HG03571 (cell line): ENCODE measurements at regions not wholly inside any gene's neighbourhood (a gene's known extent, or its start where the extent isn't known, plus 50 kb on each side); places are given as distances from the start of the nearest gene placed in this dataset.

Source experiments
- ATAC-seq: cut with Tn5 transposase; IDR thresholded peaks from one replicate; pipeline ENCODE4 v1.9.1; 2021; ENCODE audit not compliant: unreplicated experiment

DNA sequence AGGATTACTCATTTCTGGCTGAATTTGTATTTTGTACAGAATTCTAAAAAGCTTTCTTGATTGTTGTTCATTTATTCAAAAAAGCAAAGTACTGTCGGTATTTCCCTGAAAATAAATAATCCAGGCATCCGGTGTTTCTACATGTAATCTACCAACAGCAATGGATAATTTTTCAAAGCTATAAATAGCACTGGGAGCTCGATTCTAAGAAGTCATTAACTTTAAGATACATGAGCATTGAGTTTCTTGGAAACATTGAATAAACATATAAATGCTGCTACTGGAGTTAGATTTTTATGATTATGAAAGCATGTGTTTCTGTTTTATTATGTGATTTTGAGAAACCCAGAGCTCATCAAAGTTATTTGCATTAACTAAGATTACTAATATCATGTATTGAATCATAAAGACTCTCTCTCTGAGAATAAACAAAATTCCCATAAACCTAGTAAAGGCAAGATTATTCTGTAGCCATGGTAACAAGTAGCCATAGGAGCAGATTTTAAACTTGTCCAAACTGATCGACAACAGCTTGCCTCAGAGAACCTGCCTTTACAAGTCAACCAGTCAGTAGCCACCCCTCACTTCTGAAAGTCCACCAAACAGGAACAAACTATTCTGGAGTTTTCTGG, 197.0 kb downstream of the DRD1 start:
- no peak for ATAC-seq

DNA sequence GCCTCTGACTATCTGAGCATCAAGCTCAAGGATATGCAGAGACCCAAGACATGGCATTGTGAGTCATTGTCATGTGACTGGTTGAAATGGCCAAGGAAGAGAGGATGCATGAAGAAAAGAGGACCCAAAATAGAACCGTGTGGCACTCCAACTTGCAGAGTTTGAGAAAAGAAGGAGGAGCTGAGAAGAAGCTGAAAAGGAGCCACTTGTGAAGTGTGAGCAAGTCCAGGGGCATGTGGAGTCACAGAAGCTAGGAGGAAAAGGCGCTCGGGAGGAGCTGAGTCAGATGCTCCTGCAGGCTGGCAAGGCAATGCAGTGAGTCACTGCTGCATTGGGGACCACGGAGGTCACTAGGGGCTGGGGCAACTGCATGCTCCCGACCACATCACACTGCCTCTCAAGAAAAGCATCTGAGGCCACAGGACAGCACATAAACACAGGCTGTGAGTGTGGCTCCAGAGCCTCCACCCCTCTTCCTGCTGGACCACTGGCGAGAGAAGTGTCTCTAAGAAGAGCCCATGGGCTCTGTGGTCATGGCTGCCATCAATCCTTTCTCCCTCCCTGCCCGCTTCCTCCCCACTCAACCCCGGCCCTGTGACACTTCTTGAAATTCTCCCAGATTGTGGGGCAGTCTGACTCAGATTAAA, 197.6 kb downstream of the DRD1 start:
- ATAC-seq, result no peak

DNA sequence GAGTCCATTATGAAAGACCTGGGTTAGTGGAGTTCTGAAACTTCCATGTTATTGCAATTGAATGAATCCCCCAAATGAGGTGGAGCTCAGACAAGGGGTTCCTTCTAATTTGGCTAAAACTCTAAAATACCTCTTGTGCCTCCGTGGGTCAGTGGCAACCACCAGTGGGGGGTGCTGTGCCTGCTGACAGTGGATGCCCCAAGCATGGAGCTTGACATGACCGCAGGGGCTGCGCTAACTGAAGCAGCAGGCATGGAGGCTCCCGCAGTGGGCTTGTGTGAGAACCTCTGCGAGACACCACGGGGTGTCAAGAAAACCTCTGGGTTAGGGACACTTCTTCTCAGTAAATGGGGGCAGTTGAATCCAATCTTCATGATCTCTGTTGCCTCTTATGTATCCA, 200.5 kb downstream of the DRD1 start:
- no peak for ATAC-seq

DNA sequence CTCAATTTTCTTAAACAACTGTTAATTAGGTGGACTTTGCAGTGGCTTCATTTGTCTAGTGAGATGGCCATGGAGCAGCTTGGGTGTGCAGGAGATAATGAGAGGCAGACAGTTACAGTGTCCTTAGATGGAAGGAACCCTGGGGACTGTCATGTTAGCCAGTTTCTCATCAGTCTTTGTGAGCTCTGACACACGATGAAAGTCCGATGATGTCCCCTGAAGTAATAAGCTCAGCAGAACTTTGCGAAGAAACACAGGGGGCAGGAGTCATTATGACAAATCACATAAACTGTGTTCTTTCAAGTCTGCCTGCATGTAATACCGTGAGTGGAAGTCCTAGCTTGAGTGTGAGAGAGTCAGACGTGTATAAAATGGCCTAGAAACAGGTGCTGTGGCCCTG, 201.8 kb downstream of the DRD1 start:
- ATAC-seq, result no peak

DNA sequence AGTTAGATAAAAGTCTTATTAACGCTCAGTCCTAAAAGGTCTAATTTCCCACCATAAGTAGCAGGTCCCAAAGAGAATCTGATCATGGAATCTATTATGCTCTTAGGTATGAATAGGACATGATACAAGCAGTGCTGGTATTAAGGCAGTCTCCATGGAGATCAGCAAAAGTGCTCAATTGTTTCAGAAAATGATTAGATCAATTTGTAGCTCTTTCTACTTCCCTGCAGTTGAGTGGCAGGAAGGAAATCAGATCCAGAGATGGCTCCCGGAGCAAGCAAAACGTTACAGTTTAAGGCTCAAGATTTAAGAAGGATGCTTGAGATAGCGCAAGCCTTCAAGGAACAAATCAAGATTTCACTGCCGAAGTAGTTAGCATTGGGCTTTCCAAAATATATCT, 205.7 kb downstream of the DRD1 start:
- ATAC-seq, result no peak

DNA sequence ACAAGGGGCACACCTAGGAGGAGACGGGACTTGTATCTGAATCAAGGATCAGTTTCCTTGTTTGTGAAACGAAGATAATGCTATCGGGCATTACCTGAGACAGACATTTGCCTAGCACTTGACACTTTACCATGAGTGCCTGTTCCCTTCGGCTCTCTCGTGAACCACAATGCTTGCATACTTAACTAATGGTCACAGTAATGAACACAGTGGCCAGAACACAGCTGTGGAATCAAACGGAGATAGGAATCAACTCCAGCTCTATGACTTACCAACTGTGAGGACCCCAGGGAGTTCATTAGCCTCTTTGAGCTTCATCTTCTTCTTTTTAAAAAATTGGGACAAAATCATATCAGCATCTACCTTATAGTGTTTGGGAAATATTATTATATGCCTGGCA, 207.8 kb downstream of the DRD1 start:
- ATAC-seq, result no peak

DNA sequence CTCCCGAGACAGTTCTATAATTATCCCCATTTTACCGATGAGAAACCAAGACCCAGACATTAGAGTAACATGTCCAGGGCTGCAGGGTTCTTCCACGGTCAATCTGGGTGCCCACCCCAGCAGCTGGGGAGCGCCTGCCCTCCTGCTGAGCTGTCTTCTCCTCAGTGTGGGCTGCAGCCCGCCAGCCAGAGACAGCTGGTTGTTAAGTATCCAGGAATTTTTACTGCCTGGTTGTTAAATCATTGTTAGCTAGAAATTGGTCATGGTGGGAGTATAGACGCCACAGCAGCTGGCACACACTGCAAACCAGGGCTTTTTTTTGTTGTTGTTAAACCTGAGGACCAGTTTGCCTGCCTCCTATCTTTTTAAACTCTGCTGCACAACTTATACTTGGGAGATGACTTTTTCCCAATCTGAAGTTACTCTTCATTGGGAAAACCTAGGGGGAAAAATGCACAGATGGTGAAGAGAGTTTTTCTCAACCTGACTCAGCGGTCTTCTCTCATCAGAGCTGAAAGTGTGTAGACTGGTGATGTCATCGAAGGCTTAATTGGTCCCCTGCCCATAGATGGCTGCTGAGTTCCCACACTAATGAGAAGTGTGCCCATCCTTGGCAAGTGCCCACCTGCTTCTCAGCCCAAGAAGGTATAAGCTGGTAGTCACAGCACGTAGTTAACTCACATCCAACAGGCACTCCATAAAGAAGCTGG, 208.6 kb downstream of the DRD1 start:
- ATAC-seq, result no peak

DNA sequence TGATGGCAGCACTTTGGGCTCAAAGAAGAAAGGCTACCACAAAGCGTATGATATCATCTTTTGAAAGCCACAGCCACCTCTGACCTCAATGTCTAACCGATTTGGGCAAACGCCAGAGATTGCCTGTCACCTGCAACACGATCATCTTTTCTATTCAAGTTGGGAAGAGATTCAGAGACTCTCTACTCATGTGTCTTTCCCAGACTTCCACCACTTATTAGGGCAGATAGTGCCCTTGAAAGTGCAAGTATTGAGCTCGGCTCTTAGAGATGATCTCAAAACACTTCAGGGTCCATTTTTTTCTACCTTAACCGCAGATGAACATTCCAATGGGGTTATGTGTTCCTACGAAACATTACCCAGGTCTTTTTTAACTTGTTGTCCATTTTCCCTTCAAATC, 213.7 kb downstream of the DRD1 start:
- no peak for ATAC-seq

DNA sequence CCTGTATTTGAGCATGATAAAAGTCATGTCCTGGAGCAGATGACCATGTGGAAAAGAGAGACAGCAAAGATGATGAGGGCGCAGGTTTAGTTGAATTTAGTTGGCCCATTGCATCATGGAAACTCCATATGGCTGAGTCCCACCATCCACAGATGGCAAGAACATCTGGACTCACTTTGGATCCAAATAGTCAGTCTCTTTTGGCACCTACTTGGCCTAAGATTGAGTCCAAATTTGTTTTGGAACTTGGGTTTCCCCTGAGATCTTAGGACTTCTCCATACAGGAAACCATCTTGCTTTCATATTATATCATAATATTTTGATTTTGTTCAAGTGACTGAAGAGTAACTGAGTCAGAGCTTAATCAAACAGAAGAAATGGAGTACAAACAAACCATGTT, 217.5 kb downstream of the DRD1 start:
- ATAC-seq, result no peak

DNA sequence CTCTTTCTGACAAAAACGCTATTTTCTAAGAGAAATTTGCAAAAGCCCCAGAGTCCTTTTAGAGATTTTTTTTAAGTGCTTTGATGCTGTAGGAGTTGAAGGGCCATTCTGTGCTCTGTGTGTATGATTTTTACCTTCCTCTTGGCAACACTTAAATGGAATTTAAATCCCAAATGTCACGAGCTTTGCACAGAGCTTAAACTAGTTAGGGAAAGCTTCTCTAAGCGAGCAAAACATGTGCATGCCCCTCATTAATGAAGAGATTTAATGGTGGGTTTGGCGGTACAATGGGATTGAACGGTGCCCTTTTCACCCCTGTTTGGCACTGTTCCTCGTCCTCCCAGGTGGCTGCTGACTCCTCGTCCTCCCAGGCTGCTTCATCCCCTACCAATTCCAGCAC, 220.7 kb downstream of the DRD1 start:
- ATAC-seq, result no peak

DNA sequence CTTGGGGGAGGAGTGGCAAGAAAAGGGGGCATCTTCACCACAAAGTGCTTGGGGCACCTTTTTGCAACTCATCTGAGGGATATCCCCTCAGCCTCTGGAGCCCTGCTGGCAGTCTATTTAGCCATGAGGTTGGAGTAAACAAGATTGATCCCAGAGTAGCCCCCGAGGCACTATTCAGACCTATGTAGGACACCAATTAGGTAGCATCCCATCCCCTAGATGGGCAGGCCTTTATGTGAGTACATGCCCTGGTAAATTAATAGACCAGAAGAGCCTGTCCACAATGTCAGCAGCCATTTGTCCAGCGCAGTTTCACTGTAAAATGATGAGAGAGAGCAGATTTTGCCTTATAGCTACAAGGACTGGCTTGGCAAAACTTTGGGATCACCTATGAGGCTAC, 221.4 kb downstream of the DRD1 start:
- ATAC-seq, result no peak

DNA sequence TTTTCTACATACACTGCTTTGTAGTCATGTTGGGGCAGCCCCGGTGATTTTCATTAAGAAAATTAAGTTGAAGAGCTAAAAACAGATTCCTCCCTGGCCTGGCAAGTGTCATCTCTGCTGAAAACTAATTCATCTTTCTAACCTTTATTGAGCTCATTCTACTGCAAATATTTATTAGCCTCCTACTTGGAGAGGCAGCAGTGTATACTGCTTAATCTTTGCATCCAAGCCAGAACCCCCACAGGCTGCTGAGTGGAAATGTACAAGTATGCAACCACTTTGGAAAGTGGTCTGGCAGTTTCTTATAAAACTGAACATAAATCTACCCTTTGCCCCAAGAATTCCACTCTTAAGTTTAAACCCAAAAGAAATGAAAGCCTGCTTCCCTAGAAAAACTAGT, 223.4 kb downstream of the DRD1 start:
- no peak for ATAC-seq

DNA sequence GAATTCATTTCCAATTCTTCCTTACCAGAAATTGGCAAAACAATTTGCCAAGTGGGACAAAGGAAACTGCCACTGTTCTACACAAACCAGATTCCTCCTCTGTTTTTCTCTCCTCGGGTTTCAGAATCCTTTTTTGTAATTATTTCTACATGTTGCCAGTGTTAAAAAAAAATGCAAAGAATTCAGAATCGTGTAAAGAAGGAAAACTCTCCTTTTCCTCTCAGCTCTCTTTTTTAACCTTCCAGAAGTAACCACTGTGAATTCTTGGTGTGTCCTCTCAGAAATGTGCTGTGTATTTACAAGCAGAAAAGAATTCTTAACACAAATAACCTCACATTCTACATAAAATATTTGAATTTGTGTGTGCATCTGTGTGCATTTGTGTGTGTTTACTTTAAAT, 224.6 kb downstream of the DRD1 start:
- no peak for ATAC-seq

DNA sequence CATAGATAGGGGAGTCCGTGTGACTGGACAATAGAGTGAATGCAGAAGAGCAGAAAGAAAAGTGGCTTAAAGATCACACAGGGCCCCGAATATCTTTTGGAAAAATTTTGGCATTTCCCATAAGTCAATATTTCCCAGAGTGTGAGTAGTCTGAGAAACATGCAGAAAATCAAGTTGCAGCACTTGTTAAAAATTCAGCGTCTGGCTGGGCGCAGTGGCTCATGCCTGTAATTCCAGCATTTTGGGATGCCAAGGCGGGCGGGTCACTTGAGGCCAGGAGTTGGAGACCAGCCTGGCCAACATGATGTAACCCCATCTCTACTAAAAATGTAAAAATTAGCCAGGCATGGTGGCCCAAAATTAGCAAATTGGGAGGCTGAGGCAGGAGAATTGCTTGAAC, 227.0 kb downstream of the DRD1 start:
- no peak for ATAC-seq

DNA sequence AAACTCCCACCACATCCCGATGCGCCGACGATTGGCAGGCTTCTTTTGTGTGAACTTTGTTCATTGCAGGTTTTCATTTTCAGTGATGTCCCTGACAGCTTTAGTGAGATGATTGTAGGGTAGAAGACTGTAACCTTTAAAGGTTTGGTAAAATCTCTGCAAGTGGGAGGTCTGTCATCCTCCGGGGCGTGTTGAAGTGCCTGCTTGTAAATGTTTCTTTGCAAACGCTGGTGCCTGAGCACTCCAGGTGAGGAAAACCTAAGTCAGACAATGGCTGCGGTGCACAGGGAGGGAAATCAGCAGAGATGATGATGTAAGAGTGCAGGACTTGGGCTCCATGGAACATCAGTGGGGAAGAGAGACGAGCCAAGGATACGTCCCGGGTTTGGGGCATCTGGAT, 228.1 kb downstream of the DRD1 start:
- no peak for ATAC-seq

DNA sequence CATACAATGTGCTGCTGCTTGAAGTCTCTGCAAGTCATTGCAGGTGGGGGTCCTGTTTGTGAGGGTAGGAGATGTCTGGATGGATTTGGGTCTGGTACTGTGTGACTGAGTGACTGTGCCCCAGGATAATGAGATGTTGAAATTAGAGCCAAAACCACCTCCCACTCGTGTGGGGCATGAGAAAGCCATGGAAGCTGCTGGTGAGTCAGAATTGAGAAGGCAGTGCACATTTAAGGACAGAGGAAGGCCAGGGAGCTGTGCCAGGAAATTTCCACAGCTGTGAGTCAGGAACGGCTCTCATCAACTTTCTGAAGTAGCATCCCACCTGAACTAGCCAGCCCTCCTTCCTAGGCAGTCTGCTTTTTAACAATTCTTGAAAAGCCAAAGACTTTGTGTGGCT, 229.8 kb downstream of the DRD1 start:
- no peak for ATAC-seq

DNA sequence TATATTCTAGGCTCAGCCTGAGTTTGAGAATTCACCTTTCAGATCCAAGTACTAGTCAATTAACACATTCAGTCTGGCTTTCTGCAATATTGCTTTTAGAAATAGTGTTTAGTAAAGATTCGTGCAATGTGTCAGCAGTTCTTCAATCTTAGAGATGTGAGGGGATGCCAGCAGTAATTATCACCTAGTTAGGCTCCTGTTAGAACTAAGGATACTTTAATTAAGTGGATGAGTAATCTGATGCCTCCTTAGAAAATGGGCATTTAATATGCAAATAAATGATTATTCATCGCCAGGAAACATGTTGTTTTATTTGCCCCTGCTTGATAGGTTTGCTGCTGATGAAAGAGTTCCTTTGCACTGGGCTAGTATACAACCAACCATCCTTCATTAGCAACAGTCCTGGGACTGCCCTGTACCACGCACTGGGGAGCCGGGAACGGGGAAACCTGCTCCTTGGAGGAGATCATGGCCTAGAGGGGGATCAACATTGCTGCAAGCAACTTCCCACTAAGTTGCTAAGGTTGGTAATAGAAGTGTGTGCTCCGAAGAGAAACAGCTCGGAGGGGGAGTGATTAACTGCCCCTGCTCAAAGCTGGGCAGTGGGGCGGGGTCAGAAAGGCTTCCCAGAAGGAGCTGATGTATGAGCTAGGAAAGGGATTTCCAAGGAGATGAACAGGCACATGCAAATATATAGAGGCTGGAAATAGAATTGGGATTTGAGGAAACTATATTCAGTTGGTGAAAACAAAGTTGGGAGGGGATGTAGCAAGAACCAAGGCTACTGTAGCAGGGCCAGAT, 231.8 kb downstream of the DRD1 start:
- ATAC-seq, result no peak

DNA sequence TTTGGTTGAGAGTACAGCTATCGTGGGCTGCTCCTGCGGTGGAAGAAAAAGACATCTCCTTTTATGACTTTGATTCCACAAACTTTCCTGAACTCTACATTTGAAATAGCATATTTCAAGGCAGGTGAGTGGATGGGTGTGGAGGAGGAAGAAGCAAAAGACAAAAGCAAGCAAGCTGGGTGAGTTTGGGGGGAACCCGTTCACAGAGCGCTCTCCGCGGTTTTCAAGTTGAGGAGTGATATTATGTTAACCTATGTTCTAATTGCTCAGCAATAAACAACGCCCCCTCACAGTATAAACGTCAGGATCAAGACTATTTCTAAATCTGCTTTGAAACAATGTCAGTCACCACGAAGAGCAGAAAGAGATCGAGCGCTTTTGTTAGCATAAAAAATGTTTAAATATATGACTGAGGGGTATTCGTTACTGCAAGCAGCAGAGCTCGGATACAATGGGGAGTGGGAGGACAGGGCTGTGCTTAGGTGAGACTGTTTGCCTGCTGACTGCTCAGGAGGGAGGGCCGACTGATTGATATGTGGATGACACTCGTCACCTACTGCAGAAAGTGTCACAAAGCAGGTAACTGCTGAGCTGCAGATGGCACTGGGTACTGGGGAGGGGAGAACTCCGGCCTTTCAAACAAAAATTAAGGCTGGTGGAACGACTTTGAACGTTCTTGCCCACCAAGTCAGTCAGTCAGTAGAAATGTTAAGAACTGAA, 236.5 kb downstream of the DRD1 start:
- no peak for ATAC-seq

DNA sequence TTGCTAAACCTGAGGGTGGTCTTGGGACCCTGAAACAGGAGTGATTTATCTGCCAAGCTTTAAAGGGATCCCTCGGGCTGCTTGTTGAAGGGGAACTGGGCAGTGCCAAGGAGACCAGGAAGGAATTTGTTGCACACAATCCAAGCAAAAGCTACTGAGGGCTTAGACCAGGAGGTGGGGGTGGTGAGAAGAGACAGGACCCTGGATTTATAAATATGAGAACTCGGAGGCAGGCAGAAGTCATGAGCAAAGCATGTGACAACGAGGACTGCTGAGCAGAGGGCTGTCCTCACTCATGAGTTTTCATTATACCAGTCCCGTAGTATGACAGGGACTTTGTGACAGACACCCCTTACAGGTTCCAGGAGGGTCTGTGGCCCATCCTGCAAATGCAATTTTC, 237.3 kb downstream of the DRD1 start:
- ATAC-seq, result no peak

DNA sequence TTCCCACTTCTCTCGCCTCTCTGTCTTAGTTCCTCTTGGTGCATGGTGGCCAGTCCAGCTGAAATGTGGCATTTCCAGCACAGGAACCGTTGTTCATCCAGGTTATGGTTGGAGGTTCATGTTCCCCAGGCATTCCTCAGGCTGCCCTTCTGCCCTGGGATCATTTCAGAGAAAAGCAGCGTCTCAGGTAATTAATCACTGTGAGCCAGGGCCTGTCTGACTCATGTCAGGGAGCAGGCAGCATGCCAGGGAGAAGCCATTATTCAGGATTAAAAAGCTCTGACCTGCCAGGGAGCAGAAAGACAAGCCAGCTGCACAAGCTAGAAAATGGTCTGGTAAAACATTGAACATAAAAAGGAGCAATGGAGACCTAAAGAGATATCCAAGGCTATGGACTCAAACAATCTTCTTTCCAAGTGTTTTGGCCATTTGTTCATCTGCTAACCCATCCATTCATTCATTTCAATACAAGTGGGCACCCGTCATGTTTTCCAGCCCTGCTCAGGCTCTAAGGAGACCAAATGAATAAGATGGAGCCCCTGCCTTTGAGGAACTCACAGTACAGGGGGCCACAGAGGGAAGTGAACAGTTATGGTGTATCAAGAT, 241.4 kb downstream of the DRD1 start:
- ATAC-seq, result no peak

DNA sequence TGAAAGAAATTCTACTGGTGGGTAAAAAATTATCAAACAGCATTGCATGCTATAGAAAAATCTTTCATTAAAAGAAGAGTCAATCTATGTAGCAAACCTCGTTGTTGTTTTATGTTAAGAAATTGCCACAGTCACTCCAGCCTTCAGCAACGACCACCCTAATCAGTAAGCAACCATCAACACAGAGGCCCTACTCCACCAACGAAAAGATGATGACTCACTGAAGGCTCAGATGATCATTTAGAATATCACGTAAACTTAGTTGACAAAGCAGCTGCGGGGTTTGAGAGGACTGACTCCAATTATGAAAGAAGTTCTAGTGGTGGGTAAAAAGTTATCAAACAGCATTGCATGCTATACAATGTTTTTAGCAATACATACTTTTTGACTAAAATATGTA, 242.6 kb downstream of the DRD1 start:
- ATAC-seq, result no peak
